HepG2 (cell line): ENCODE measurements at regions not wholly inside any gene's neighbourhood (a gene's known extent, or its start where the extent isn't known, plus 50 kb on each side); places are given as distances from the start of the nearest gene placed in this dataset.

Experiments
- EZH2 ChIP-seq: conservative IDR thresholded peaks from 2 replicates; pipeline ENCODE4 v1.6.1; 2012; ENCODE audit warnings: mild to moderate bottlenecking, low read depth, low read length, moderate library complexity
- GABPB1 ChIP-seq: IDR thresholded peaks from 2 replicates; pipeline ENCODE4 v1.6.1; 2016; ENCODE audit warnings: mild to moderate bottlenecking, missing genetic modification reagents, moderate library complexity, missing compliant biosample characterization
- MNT ChIP-seq: fragments of 450-650 bp; IDR thresholded peaks from 2 replicates; pipeline ENCODE4 v1.6.1; 2016
- TFDP2 ChIP-seq: sonication (generic); formaldehyde crosslinking; IDR thresholded peaks from 2 replicates; pipeline ENCODE4 v1.4.0; 2020; ENCODE audit warnings: missing genetic modification reagents
- ZHX1 ChIP-seq: sonication (generic); formaldehyde crosslinking; IDR thresholded peaks from 2 replicates; pipeline ENCODE4 v1.8.1; 2022; ENCODE audit warnings: low read depth, mild to moderate bottlenecking, missing genetic modification reagents
- ZNF468 ChIP-seq: sonication (generic); formaldehyde crosslinking; IDR thresholded peaks from 2 replicates; pipeline ENCODE4 v1.8.0; 2022; ENCODE audit warnings: mild to moderate bottlenecking, moderate library complexity, missing genetic modification reagents
- ZNF781 ChIP-seq: sonication (generic); formaldehyde crosslinking; IDR thresholded peaks from 2 replicates; pipeline ENCODE4 v1.5.1; 2020; ENCODE audit warnings: borderline replicate concordance, mild to moderate bottlenecking, missing genetic modification reagents; ENCODE audit errors: not compliant biosample characterization

GRCh38 chr6:85077098-85077497 is 312.7 kb upstream of the TBX18 start:
- TF ChIP-seq ZHX1 (no peak), TFDP2 (CRISPR knock-in tag) (no peak), ZNF781 (CRISPR knock-in tag) (no peak), GABPB1 (CRISPR knock-in tag) (no peak), MNT (no peak), EZH2 (no peak), ZNF468 (CRISPR knock-in tag) (no peak)
